ENCODE measurements at regions not wholly inside any gene's neighbourhood (a gene's known extent, or its start where the extent isn't known, plus 50 kb on each side); places are given as distances from the start of the nearest gene placed in this dataset.

DNA sequence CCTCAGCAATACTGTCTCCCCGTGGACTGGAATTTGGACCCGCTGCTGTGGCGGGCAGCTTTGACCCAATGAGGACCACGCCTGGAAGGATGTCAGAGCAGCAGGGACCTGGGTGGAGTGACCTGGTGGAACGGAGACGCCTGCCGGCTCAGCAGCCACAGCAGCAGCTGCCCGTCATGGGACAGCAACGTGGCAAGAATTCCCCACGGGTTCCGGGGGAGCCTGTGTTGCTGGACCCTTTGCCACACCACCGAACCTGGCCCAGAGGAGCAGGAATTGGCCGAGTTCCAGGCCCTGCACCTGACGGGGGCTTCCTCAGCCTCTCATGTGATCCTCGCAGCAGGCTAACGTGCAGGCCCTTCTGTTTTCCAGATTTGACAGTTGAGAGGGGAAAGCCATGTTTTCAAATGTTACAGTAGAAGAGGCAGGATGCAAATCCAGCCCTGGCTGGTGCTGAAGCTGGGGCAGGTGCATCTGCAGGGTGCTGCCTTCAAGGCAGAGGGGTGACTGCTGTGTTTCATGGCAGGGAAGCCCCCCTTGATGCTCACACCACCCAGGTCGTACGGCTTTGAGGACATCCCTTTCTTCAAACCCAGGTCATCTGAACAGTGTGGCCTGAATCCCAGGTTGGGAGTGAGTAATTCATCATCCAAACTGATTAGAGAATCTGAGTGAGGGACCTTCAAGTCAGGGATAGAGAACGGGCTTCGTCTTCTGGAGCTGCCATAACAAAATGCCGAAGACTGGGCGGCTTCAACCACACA is 93.4 kb downstream of the THBS2 start:
- TF ChIP-seq, protein P1, sequence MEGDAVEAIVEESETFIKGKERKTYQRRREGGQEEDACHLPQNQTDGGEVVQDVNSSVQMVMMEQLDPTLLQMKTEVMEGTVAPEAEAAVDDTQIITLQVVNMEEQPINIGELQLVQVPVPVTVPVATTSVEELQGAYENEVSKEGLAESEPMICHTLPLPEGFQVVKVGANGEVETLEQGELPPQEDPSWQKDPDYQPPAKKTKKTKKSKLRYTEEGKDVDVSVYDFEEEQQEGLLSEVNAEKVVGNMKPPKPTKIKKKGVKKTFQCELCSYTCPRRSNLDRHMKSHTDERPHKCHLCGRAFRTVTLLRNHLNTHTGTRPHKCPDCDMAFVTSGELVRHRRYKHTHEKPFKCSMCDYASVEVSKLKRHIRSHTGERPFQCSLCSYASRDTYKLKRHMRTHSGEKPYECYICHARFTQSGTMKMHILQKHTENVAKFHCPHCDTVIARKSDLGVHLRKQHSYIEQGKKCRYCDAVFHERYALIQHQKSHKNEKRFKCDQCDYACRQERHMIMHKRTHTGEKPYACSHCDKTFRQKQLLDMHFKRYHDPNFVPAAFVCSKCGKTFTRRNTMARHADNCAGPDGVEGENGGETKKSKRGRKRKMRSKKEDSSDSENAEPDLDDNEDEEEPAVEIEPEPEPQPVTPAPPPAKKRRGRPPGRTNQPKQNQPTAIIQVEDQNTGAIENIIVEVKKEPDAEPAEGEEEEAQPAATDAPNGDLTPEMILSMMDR (conservative IDR thresholded peaks at IDR 0.05) = no peak
- TF ChIP-seq EZH2 (IDR thresholded peaks at IDR 0.05; ENCODE audit: low read depth) = no peak
